Endothelial cell of umbilical vein (primary cell): ENCODE measurements at regions not wholly inside any gene's neighbourhood (a gene's known extent, or its start where the extent isn't known, plus 50 kb on each side); places are given as distances from the start of the nearest gene placed in this dataset.

Experiments used
- EZH2 ChIP-seq: IDR thresholded peaks from 2 replicates; pipeline ENCODE4 v1.6.1; 2012; ENCODE audit warnings: borderline replicate concordance, low read depth, mild to moderate bottlenecking, moderate library complexity, low read length, inconsistent platforms; ENCODE audit not compliant: severe bottlenecking
- FOS ChIP-seq: IDR thresholded peaks from 2 replicates; pipeline ENCODE4 v1.6.1; 2011; ENCODE audit warnings: mild to moderate bottlenecking, low read length, moderate library complexity, borderline replicate concordance; ENCODE audit not compliant: insufficient read depth
- GATA2 ChIP-seq: IDR thresholded peaks from 2 replicates; pipeline ENCODE4 v1.7.0; 2011; ENCODE audit warnings: low read depth, mild to moderate bottlenecking, moderate library complexity, mixed read lengths, low read length; ENCODE audit not compliant: insufficient read length, insufficient read depth
- JUN ChIP-seq: IDR thresholded peaks from 2 replicates; pipeline ENCODE4 v1.6.1; 2011; ENCODE audit warnings: borderline replicate concordance, low read depth; ENCODE audit not compliant: insufficient read length, insufficient read depth
- MYC ChIP-seq: IDR thresholded peaks from one replicate; pipeline ENCODE4 v1.6.1; 2011; ENCODE audit warnings: mild to moderate bottlenecking, low read depth, low read length
- POLR2A ChIP-seq: IDR thresholded peaks from 2 replicates; pipeline ENCODE4 v1.6.1; 2012; ENCODE audit warnings: low read depth, mild to moderate bottlenecking, control low read depth, low read length
- POLR2AphosphoS5 ChIP-seq: IDR thresholded peaks from 2 replicates; pipeline ENCODE4 v1.6.1; 2012; ENCODE audit warnings: low read depth, mild to moderate bottlenecking, control low read depth, low read length, moderate library complexity; ENCODE audit not compliant: insufficient read depth
- TF ChIP-seq, protein P1 (sequence below), 2 donors: IDR thresholded peaks; 1 replicate in 1 of 2; 2 replicates in 1 of 2; pipeline ENCODE4 v1.5.1; 2011; ENCODE audit warnings: low read length in 2 of 2, mild to moderate bottlenecking in 2 of 2, moderate library complexity in 2 of 2, control low read depth in 1 of 2, inconsistent platforms in 1 of 2, low read depth in 1 of 2; ENCODE audit not compliant: insufficient read depth in 1 of 2; ENCODE audit errors: extremely low read depth in 1 of 2
- TF ChIP-seq, protein P2 (sequence below): IDR thresholded peaks from 2 replicates; pipeline ENCODE4 v1.6.1; 2011; ENCODE audit not compliant: insufficient read depth, insufficient read length

- TF ChIP-seq POLR2AphosphoS5 = no peak
- no peak for TF ChIP-seq POLR2A
- TF ChIP-seq EZH2 = no peak
- TF ChIP-seq, protein P1, sequence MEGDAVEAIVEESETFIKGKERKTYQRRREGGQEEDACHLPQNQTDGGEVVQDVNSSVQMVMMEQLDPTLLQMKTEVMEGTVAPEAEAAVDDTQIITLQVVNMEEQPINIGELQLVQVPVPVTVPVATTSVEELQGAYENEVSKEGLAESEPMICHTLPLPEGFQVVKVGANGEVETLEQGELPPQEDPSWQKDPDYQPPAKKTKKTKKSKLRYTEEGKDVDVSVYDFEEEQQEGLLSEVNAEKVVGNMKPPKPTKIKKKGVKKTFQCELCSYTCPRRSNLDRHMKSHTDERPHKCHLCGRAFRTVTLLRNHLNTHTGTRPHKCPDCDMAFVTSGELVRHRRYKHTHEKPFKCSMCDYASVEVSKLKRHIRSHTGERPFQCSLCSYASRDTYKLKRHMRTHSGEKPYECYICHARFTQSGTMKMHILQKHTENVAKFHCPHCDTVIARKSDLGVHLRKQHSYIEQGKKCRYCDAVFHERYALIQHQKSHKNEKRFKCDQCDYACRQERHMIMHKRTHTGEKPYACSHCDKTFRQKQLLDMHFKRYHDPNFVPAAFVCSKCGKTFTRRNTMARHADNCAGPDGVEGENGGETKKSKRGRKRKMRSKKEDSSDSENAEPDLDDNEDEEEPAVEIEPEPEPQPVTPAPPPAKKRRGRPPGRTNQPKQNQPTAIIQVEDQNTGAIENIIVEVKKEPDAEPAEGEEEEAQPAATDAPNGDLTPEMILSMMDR (IDR thresholded peaks at IDR 0.05; ENCODE audit: extremely low read depth in 1 of 2, insufficient read depth in 1 of 2, low read depth in 1 of 2, low read length in 2 of 2) = no peak
- no peak for TF ChIP-seq MYC
- TF ChIP-seq, protein P2, sequence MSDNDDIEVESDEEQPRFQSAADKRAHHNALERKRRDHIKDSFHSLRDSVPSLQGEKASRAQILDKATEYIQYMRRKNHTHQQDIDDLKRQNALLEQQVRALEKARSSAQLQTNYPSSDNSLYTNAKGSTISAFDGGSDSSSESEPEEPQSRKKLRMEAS = no peak
- TF ChIP-seq JUN = no peak
- no peak for TF ChIP-seq GATA2
- no peak for TF ChIP-seq FOS
Observed at GRCh38 chr20:60822699-60823607, 429.1 kb upstream of the CDH4 start.
